ENCODE measurements at regions not wholly inside any gene's neighbourhood (a gene's known extent, or its start where the extent isn't known, plus 50 kb on each side); places are given as distances from the start of the nearest gene placed in this dataset.

GRCh38 chr5:69030358-69031062, 63.3 kb upstream of the SLC30A5 start:
- TF ChIP-seq REST (IDR thresholded peaks at IDR 0.05; ENCODE audit: insufficient read depth in 1 of 2, low read depth in 2 of 2, low read length in 2 of 2): no peak
- no peak for TF ChIP-seq SIN3A (IDR thresholded peaks at IDR 0.05; ENCODE audit: borderline replicate concordance, insufficient read depth, low read length)
- TF ChIP-seq POLR2AphosphoS5 (IDR thresholded peaks at IDR 0.05; ENCODE audit: low read depth, low read length): no peak
- no peak for TF ChIP-seq TAF1 (IDR thresholded peaks at IDR 0.05; ENCODE audit: borderline replicate concordance, insufficient read depth, low read length)
- TF ChIP-seq FOXP2 (optimal IDR thresholded peaks at IDR 0.05; ENCODE audit: borderline replicate concordance, extremely low read depth, extremely low read length, insufficient read depth): no peak

All from PFSK-1 (cell line).